GM12875 (cell line): ENCODE measurements at regions not wholly inside any gene's neighbourhood (a gene's known extent, or its start where the extent isn't known, plus 50 kb on each side); places are given as distances from the start of the nearest gene placed in this dataset.
"Not testable (repeated sequence)": the region's sequence is repeated elsewhere in the genome, so short reads cannot be mapped to it uniquely, and the experiment has no call there.

ENCODE experiments used
- H3K4me3 ChIP-seq: one replicate; pipeline ENCODE4 v1.5.1; 2011; ENCODE audit warnings: low read depth, low read length, control low read depth
- CTCF ChIP-seq: IDR thresholded peaks from 2 replicates; pipeline ENCODE4 v1.5.1; 2011; ENCODE audit warnings: low read depth, mild to moderate bottlenecking, control low read depth, inconsistent platforms, low read length, moderate library complexity, borderline replicate concordance; ENCODE audit not compliant: insufficient read depth

- no peak for TF ChIP-seq CTCF
These were observed 931.6 kb upstream of the GRIA3 start for GRCh38 chrX:122252454-122252853.

DNA sequence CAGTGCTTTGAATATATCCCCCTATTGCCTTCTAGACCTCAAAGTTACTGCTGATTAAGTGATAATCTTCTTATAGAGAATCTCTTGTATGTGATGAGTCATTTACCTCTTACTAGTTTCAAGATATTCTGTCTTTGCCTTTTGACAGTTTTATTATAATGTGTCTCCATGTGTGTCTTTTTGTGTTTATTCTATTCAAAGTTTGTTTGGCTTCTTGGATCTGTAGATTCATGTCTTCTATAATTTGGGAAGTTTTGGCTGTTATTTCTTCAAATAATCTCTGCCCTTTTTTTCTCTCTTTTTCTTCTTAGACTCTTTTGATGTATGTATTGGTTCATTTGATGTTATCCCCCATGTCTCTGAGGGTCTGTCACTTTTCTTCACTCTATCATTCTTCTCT is 915.7 kb upstream of the GRIA3 start:
- no peak overlapping the region for H3K4me3 ChIP-seq
- no peak for TF ChIP-seq CTCF

More at GRCh38 chrX:122252454-122252853, 931.6 kb upstream of the GRIA3 start:
- H3K4me3 ChIP-seq, result no peak overlapping the region

- TF ChIP-seq CTCF, result no peak
- no peak overlapping the region for H3K4me3 ChIP-seq
These were observed 914.8 kb upstream of the GRIA3 start for GRCh38 chrX:122269243-122269781.

DNA sequence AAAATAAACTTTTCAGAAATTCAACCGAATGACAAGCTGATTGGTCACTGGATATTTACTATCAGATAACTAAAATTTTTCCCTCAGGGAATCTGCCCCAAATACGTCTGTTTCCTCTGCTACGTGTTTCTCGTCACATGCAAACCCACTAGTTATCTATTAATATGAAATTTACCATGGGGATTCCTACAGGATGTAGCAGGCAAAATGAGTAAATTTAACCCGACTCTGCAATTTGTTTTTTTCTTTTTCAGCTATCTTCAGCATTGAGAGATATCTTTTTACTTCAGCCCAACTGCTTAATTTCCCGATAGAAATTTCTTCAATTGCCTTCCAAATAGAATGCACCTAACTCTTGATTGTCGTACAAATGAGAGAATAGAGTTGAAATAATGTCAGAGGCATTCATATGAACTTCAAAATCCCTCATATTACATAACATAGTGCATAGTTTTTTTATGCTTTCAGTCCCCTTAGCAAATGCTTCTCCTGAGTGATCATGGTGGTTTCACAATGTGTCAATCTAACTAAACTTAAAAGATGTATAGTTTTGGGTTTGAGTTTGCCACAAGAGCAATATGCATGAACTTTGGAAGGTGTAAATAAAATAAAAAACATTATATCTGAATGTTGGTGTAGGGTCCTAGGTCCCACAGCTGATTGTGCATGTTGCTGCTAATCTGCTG is 913.1 kb upstream of the GRIA3 start:
- no peak overlapping the region for H3K4me3 ChIP-seq
- no peak for TF ChIP-seq CTCF

- TF ChIP-seq CTCF, result no peak
These were observed 912.1 kb upstream of the GRIA3 start for GRCh38 chrX:122272011-122272410.

DNA sequence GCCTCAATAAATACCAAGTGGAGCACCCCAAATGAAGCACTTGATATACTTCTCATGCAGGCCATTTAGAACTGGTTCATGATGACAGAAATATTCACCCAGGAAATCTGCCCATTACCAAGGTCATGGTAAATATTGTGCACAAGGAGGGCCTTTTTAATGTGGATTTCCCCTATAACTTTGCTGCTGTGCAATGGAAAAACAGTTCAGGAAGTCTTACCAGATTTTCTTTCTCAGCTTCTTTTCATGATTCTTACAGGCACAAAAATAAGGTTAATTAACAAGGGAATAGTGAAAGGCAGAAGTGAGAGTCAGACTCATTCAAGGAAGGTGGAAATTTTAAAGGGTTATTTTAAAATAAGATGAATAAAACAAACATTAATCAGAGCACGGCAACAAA is 904.3 kb upstream of the GRIA3 start:
- no peak overlapping the region for H3K4me3 ChIP-seq
- TF ChIP-seq CTCF, result no peak

More at GRCh38 chrX:122272011-122272410, 912.1 kb upstream of the GRIA3 start:
- no peak overlapping the region for H3K4me3 ChIP-seq

- H3K4me3 ChIP-seq, result not testable (repeated sequence)
These were observed 884.3 kb upstream of the GRIA3 start for GRCh38 chrX:122299822-122300221.
